ENCODE measurements at regions not wholly inside any gene's neighbourhood (a gene's known extent, or its start where the extent isn't known, plus 50 kb on each side); places are given as distances from the start of the nearest gene placed in this dataset.

DNA sequence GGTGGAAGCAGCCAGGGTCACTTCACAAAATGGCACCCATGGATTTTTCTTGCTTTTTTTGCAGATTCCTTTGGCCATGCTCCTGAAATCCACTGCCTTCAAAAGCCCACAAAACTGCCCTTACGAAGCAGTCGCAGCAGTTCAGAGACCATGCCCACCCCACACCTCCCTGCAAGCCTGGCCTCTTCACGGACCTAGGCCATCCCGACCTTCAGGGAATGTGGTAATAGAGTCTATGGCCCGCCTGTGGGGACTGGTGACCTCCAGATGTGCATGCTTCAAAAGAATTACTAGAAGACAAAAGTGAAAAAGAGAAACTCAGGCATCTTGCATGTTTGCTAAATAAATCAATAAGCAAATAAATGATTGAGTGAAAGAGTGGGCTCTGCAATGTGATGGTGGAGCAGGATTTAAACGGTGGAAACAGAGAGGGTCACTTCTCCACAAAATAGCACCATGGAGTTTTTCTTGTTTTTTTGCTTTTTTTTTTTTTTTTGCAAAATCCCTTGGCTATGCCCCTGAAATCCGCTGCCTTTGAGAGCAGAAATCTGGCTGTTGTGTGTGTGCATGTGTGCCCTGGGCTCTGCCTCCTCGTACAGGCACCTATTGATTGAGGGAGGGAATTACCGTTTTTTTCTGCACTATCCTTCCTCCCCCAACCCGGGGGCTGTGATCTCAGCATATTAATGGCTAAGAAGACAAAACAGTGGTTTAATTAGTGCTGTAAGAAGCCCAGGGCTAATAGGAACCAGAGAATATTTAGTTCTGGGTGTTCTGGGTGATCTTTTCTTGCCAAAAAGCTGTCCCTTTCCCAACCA, 107.4 kb downstream of the PXDC1 start:
- DNase-seq (ENCODE audit: extremely low read depth, low read depth), result no peak

DNA sequence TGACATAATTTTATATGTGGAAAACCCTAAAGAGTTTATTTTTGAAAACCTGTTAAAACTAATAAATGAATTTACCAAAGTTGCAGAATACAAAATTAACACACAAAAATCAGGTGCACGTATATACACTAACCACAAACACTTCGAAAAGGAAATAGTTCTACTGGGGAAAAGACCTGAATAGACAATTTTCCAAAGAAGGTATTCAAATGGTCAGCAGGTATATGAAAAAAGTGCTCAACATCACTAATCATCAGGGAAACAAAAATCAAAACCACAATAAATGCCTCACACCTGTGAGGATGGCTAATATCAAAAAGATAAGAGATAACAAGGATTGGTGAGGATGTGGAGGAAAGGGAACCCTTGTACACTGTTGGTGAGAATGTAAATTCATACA, 110.6 kb downstream of the PXDC1 start:
- DNase-seq (ENCODE audit: extremely low read depth, low read depth), result no peak

DNA sequence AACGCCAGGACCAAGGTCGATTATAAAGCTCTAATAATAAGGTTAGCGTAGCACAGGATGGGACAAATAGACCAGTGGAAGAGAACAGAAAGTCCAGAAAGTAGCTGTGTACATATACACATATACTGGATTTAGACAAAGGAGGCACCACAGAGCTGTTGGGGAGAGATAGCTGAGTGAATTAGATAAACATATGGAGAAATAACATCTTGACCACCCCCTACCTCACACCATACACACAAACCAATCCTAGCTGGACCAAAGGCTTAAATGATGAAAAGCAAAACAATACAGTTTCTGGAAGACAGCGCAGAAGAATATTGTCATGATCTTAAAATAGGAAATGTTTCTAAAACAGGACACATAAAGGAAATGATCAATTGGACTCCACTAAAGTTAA, 112.9 kb downstream of the PXDC1 start:
- no peak for DNase-seq (ENCODE audit: extremely low read depth, low read depth)

DNA sequence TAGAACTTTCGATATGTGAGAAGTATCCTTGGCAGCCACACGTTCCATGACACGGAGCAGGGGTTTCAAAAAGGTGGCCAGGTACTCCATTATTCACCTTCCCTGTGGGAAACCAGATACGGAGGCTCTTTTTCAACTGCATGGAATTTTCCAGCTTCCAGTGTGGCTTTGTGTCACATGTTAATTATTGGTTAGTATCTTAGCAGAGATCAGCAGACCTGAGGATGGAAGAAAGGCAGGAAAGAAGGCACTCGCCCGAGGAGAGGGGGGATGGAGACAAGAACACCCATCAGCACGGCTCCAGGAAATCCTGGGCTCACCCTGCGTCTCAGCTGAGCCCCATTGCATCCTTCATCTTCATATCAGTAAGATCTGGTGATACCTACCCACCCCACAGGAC, 115.5 kb downstream of the PXDC1 start:
- no peak for DNase-seq (ENCODE audit: extremely low read depth, low read depth)

DNA sequence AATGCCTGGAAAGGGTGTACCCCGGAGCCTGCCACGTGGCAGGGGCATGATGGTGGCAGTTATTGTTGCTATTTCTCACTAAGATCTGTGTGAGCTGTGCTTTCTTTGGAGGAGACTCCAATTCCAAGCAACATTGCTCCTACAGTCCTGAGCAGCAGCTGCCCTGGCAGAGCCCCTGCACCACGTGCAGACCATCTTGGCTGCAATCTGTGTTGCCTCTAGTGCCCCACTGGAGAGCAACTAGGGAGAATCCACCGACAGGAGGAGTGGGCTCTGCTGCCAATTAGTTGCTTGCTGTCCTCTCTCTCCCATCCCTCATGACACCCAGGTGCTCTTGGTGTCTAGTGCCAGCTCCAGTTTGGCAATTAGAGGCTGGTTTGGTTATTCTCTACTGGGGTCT, 116.0 kb downstream of the PXDC1 start:
- no peak for DNase-seq (ENCODE audit: extremely low read depth, low read depth)

DNA sequence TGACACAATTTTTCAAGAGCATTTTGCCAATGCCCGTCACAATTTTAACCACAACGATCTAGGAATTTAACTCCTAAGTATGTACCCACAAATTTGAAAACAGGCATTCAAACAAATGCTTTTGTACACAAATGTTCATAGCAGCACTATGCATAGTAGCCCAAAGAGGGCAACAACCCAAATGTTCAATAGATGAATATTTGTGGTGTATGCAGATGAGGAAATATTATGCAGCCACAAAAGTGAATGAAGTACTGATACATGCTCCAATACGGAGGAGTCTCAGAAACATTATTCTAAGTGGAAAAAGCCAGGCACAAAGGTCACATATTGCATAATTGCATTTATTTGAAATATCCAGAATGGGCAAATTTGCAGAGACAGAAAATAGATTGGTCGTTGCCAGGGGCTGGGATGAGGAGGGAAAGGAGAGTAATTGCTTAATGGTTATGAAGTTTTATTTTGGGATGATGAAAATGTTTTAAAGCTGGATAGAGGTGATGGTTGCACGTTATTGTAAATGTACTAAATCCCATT, 117.2 kb downstream of the PXDC1 start:
- no peak for DNase-seq (ENCODE audit: extremely low read depth, low read depth)

DNA sequence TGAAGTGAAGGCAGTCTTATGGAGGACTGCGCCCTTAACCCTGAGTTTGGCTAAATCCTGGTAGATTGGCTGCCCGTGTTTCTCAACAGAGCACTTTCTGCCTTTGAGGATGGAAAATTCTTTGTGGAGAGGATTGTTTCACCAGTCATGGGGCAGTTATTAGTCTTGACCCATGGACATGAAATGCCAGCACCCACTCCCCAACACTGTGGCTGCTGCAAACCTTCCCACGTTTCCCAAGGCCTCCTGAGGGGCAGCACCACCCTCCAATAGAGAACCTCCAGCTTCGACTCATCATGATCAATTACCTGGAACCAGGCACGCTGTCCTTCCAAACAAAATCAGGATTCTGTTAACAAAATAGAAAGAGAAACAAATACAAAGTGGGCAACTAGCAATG, 117.8 kb downstream of the PXDC1 start:
- DNase-seq (ENCODE audit: extremely low read depth, low read depth), result no peak

DNA sequence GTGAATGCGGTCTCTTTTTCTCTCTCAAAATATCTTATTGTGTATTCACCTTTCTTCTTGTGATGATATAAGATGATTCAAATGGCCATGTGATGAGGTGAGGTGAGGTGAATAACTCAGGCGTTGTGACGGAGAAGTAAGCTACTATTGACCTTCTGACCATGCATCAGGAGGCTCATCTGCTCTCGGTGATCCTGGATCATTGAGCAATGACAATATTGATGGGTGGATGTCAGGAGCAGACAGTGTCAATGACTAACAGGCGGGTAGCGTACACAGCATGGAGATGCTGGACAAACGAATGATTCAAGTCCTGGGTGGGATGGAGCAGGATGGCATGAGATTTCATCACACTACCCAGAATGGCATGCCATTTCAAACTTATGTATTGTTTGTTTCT, 119.6 kb downstream of the PXDC1 start:
- DNase-seq (ENCODE audit: extremely low read depth, low read depth), result peak; percentile 25

DNA sequence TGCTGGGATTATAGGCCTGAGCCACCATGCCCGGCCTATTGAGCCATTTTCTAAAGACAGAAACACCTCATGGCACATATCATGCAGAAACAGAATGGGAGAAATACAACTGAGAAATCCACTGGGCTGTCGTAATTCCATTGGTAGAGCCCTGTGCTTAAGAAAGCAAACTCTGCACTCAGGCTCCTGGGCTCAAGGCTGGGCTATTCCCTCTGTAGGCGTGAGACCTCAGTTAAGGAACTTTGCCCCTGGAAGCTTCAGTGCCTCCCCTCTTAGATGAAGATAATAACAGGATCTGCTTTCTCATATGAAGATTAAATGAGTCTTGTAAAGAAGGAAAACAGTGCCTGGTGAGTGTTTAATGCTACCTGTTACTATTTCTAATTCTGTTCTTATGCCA, 120.3 kb downstream of the PXDC1 start:
- no peak for DNase-seq (ENCODE audit: extremely low read depth, low read depth)

DNA sequence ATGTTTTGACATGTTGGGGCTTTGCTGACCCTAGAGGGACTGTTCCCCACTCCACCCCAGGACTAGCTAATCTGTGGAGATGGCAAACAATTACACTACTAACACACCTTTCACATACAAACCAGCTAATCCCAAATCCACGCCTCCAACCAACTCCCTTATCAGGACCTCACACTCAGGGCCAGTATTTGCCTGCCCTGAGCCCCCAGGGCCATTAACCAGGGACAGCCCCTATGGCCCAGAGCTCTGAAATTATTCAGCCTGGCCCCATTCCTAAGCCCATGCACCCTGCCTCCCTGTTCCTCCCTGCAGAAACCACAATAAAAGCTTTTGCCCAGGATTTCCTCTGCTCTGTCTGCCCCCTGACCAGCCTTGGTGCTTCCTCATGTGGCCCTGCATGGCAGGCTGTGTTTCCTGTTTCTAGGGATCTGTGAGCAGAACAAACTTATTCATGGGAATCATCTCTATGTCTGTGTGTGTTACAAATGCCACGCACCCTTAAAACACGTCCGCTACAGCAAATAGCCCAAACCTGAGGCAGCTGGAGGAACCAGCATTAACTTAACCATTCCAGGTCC, 121.2 kb downstream of the PXDC1 start:
- DNase-seq (ENCODE audit: extremely low read depth, low read depth), result no peak

DNA sequence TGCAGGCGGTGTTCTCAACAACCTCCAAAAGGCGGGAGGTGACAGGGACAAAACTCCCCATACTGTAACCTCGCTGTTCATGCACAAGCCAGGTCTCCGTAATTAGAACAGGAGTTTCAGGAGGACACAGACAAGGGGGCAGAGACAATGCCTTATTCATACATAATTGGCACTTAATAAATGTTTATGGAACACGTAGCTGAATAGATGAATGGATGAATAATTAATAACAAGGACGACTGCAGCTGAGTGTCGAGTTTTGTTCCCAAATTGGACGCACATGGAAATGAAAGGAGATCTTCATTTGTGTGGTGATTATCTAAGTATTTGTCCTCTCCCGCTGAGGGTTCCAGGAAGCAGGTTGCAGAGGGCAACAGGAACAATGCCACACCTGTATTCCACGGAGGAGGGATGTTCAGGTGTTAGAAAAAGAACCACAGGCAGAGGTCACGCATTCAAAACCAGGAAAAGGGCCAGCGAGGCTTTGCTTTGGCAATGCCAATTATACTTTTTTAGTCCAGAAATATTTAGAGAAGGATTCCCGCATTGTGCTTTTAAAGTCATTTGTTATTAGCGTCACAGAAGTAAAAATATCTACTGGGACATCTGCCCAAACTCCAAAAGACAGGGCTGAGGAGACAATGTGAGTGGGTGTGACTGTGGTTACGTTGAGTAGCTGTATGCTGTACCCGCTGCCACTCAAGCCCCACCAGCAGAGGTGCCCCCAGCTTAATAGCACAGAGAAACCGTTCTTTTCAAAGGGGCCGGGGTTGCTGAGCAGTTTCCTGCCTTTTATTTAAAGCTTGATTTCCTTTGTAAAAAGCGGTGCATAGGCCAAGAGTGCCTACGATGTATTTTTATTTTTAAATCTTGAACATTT, 123.3 kb downstream of the PXDC1 start:
- DNase-seq (ENCODE audit: extremely low read depth, low read depth), result no peak

DNA sequence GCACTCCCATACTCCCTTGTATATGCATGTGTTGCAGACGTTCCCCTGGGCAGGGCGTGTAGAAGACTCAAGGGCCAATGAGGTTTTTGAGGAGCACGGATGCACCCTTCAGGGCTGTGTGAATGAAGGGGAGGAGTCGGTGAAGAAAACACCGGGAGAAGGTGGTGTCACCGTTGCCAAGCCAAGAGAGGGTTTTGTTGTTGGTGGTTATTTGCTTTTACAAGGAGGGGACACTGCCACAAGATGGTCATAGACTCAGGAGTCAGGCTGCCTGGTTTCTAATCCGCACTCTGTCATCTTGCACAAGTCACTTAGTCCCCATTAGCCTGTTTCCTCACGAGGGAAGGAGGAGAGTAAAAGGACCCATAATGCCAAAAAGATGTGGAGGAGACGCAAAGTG, 124.0 kb downstream of the PXDC1 start:
- no peak for DNase-seq (ENCODE audit: extremely low read depth, low read depth)

DNA sequence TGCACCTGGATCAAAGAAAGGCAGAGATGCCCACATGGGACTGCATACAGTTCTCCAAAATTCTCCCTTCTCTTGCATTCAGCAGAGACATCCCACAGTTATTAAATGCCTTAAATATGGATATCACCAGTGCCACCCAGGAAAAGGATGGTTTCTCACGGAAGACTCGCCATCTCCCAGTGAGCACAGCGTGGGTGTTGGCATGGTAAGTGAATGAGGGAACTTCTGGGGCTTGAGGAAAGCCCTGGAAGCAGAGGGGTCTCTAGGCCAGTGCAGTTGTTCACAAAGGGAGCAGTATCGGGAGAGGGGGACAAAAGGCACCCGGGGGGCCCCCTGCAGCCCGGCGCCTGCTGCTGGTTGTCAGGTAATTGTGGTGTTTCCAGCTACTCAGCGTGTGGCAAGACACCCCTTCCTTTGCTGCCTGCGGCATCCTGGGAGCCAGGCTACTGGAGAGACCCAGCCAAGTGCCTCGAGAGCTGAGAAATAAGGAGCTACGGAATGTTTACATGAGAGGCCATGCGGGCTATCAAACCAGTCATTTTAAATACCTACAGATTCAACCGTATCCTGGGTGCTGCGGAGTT, 125.4 kb downstream of the PXDC1 start:
- DNase-seq (ENCODE audit: extremely low read depth, low read depth), result no peak

DNA sequence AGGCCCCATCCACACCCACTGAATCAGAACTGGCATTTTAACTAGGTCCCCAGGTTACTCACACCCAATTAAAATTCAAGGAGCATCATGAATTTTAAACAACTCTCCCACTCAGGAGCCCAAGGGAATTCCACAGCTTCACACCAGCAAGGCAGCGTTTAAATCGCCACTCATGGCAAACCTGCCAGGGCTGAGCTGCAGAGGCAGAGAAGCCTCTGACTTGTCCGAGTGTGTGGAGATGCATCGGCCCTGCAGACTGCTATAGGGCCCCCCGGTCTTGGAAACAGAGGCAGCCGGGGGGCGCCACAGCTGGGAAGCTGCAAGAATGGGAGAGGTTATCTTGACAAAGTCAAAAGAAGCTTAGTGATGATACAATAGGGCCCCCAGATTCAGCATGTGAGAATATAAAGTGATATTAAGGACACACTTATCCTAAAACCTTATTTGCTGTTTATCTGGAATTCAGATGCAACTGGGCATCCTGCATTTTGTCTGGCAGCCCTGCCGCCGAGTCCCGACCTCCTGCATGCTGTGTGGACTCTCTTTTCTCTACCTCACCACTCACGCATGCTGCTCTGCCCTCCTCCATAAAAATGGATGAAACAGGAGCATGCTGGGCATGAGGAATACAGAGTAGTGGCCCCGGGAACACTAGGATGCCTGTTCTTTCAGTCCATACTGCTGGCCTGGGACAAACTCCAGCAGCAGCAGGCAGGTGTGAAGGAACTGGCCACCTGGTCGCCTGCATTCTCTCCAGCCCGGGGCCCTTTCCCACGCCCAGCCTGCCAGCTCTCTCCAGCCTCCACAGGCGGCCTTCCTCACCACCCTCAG, 126.1 kb downstream of the PXDC1 start:
- DNase-seq (ENCODE audit: extremely low read depth, low read depth), result no peak

DNA sequence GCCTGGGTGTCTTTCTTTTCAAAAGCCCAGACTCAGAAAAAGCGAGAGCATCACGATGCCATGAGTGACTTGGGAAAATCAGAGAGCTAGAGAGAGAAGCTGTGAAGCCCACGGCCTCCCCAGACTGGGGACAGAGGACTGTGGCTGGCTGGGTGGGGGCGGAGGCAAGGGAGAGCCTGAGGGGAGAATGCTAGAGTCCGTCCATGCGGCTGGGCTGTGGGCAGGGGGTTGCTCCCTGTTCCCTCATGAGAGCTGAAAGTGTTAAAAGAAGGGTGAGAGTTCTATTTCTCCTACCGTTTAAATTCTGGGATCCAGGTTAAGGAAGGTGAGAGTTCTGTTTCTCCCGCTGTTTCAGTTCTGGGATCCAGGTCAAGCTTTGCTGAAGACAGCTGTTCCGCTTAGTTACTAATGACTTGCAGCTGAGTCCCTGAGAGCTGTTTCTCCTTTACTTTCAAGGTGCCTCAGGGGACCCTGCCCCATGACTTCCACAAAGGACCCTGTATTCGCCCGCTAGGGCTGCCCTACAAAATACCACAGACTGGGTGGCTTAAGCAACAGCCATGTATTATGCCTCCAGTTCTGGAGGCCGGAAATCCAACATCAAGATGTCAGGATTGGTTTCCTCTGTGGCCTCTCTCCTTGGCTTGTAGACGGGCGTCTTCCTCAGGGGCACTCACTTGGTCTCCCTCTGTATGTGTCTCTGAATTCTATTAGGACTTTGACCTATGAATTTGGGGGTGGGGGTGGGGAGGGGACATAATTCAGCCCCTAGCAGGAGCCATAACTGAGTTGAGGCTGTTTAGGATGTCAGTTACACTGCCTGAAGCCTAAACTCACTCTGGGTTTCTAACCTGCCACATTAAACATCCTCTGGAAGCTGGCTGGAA, 127.0 kb downstream of the PXDC1 start:
- DNase-seq (ENCODE audit: extremely low read depth, low read depth), result no peak

DNA sequence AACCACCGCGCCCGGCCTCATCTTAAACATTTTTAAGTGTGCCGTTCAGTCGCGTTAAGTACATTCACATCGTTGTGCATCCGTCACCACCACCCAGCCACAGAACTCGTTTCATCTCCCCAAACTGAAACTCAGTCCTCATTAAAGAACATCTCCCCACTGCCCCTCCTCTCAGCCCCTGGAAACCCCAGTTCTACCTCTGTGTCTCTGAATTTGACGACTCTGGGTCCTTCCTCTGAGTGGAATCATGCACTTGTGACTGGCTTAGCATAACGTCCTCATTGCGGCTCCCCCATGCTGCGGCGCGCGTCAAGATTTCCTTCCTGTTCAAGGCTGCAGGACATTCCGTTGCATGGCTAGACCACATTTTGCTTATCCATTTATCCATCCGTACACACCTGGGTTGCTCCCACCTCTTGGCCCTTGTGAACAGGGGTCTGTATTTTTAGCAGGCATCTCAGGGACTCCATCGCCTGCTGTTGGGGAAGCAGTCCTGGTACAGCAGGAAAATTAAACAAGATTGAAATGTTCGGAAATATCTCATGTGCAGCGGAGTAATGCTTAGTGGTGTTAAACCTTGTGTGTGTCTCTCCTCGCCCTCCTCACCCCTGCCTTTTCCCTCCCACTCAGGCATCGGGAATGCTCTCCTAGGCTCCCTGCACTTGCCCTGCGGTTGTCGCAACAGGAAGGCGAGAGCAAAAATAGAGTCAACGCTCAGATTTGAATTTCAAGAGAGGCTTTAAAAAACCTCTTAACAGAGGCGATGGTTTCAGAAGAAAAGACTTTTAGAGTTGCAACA, 127.9 kb downstream of the PXDC1 start:
- DNase-seq (ENCODE audit: extremely low read depth, low read depth), result no peak

DNA sequence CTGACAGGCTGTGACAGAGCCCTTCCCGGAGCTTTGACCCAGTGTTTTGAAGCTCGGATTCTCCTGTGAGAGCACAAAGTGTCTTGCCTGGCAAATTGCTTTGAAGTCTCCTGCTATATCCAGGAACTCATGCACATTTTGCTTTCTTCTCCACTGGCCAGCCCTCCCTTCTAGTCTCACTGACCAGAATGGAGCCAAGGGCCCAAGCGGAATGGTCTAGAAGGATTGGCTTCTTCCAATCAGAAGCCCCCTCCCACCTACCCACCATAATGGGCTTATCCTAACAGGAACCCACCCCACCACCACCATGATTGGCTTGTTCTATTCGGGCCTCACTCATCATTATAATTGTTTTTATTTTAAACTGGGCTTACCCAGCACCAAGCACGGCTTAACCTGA, 130.1 kb downstream of the PXDC1 start:
- DNase-seq (ENCODE audit: extremely low read depth, low read depth), result no peak

DNA sequence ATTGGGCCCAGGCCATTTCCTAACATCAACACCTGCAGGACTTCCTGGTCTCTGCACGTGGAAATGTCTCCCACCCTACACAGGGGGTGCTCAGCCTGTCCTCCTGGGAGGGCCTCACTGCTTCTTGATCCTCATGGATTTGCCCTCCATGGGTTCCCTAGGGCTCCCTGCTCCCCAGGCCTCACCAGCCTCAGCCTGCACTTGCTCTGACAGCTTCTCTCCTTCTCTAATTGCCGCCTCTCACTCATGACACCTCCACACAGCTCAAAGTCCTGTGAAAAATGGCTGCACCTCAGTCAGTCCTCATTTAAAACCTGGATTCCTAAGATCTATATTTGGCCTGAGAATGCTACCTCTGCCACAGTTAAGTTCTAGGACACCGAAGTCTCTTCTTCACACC, 130.6 kb downstream of the PXDC1 start:
- no peak for DNase-seq (ENCODE audit: extremely low read depth, low read depth)
